ENCODE measurements at regions not wholly inside any gene's neighbourhood (a gene's known extent, or its start where the extent isn't known, plus 50 kb on each side); places are given as distances from the start of the nearest gene placed in this dataset.

DNA sequence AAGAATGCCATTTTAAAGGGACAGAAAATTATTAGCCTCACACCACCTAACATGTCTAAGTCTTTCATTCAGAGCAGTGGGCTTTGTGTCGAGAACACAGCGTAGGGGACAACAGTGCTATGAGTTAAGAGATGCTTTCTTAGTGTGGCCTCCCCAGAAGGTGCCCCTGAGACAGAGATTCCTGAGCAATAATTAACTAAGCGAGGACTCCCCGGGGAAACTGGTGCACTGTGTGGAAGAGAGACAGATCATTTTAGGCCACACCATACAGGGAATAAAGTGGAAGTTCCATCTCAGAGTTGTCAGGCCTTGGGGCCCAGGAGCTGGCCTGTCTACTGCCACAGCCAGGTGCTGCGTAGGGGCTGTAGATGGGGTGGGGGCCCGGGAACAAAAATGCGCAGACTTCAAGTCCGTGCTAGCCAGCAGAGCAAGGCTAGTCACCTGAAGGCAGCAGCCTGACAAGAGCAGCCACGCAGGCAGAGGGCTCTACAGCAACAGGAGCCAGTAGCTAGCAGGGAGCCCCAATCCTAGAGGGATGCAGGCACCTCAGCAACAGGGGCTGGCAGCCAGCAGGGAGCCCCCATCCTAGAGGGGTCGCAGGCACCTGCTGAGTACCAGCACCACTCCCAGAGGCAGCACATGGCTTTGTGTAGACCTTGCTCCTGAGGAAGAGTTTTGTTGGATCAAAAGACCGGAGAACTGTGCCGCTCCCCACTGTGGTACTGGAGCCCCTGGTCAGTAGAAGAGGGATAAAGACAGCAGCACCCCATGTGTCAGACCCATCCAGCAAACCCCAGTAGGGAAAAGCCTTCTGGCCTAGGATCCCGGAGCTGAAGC is 63.0 kb upstream of the NXT1 start:
- Histone ChIP-seq H3K4me3 (ENCODE audit: low read length) (no peak overlapping the region), H3K9me3 (ENCODE audit: control insufficient read depth in 2 of 3, low read length in 3 of 3) (no peaks in the 10 kb centered on the region), H3K27ac (ENCODE audit: low read depth, low read length) (no peak overlapping the region), H3K27me3 (ENCODE audit: control insufficient read depth in 2 of 2, insufficient read depth in 2 of 2, low read length in 2 of 2) (no peaks in the 10 kb centered on the region), H3K4me1 (ENCODE audit: control insufficient read depth in 2 of 2, insufficient read depth in 2 of 2, low read length in 2 of 2) (no peaks in the 10 kb centered on the region), H3K36me3 (ENCODE audit: control insufficient read depth in 2 of 3, insufficient read depth in 3 of 3, low read length in 3 of 3) (no peaks in the 10 kb centered on the region)
- ATAC-seq (no peak), DNase-seq (no peak)
- Mint-ChIP-seq H3K36me3 (no peaks in the 10 kb centered on the region), H3K27me3 (peaks cover 0 to 32% (median 23%) of the 10 kb centered on the region in 5 donors), H3K4me1 (peaks cover 0 to 2% (median 0%) of the 10 kb centered on the region in 7 donors), H3K4me3 (no peak overlapping the region), H3K27ac (no peak overlapping the region), H3K9me3 (no peaks in the 10 kb centered on the region)
- intact Hi-C loops (cut with micrococcal nuclease), result no loop called here
- ChIA-PET CTCF (no interaction called here), POLR2A (interaction anchor here (0.8 kb wide), 1 partner anchor 1418 kb away, joined by 3 read pairs; no protein-coding TSS in a partner anchor)

DNA sequence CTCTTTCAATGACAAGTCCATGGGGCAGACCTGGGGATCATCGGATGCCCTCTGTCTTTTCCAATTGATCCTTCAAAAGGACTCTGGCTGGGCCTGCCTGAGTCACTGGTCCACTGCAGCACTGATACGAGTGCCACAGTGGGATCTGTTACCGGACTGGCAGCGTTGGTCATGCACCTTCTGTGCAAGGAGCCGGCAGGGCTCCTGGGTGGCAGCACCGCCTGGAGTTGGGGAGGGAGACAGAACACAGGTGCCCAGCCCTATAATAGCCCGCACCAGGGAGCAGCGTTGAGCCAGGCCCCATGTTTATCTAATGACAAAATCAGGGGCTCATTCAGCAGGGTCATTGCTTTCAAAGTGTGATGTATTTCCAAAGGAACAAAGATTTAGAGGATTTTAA is 64.2 kb upstream of the NXT1 start:
- no peaks in the 10 kb centered on the region for H3K36me3 ChIP-seq (ENCODE audit: control insufficient read depth in 2 of 3, insufficient read depth in 3 of 3, low read length in 3 of 3)
- no peaks in the 10 kb centered on the region for H3K27me3 ChIP-seq (ENCODE audit: control insufficient read depth in 2 of 2, insufficient read depth in 2 of 2, low read length in 2 of 2)
- Mint-ChIP-seq H3K4me1 (peaks cover 0 to 2% (median 0%) of the 10 kb centered on the region in 7 donors), H3K27me3 (peaks cover 0 to 30% (median 26%) of the 10 kb centered on the region in 5 donors), H3K36me3 (no peaks in the 10 kb centered on the region), H3K4me3 (no peak overlapping the region), H3K9me3 (no peaks in the 10 kb centered on the region), H3K27ac (no peak overlapping the region)
- H3K27ac ChIP-seq (ENCODE audit: low read depth, low read length), result no peak overlapping the region
- ChIA-PET POLR2A (no interaction called here), CTCF (no interaction called here)
- H3K4me3 ChIP-seq (ENCODE audit: low read length), result no peak overlapping the region
- H3K9me3 ChIP-seq (ENCODE audit: control insufficient read depth in 2 of 3, low read length in 3 of 3), result no peaks in the 10 kb centered on the region
- ATAC-seq (no peak), DNase-seq (no peak)
- intact Hi-C loops (cut with micrococcal nuclease), result no loop called here
- no peaks in the 10 kb centered on the region for H3K4me1 ChIP-seq (ENCODE audit: control insufficient read depth in 2 of 2, insufficient read depth in 2 of 2, low read length in 2 of 2)

DNA sequence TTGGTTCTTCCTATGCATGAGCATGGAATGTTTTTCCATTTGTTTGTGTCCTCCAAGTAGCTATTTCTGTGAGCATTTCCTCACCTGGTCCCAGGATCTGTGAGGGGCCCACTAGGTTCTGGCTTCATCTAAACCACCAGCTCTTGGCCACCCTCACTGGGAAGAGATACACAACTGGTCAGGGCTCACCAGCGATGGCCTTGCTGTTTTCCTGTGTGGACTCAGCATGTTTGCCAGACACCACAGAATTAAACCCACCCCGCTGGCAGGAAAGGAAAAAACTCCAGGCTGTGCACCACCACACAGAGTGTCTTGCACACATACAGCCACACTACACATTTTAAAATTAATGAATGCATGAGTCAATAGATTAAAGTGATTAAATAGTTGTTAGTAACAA is 65.1 kb upstream of the NXT1 start:
- no peaks in the 10 kb centered on the region for H3K9me3 Mint-ChIP-seq
- CTCF ChIA-PET, result no interaction called here
- no peaks in the 10 kb centered on the region for H3K36me3 ChIP-seq (ENCODE audit: control insufficient read depth in 2 of 3, insufficient read depth in 3 of 3, low read length in 3 of 3)
- intact Hi-C loops (cut with micrococcal nuclease), result no loop called here
- no peaks in the 10 kb centered on the region for H3K36me3 Mint-ChIP-seq
- no peaks in the 10 kb centered on the region for H3K4me1 ChIP-seq (ENCODE audit: control insufficient read depth in 2 of 2, insufficient read depth in 2 of 2, low read length in 2 of 2)
- no peaks in the 10 kb centered on the region for H3K9me3 ChIP-seq (ENCODE audit: control insufficient read depth in 2 of 3, low read length in 3 of 3)
- no peak overlapping the region for H3K4me3 ChIP-seq (ENCODE audit: low read length)
- peaks cover 0 to 26% (median 19%) of the 10 kb centered on the region in 5 donors for H3K27me3 Mint-ChIP-seq
- DNase-seq (no peak), ATAC-seq (no peak)
- POLR2A ChIA-PET, result no interaction called here
- H3K4me3 Mint-ChIP-seq, result no peak overlapping the region
- no peak overlapping the region for H3K27ac Mint-ChIP-seq
- no peaks in the 10 kb centered on the region for H3K27me3 ChIP-seq (ENCODE audit: control insufficient read depth in 2 of 2, insufficient read depth in 2 of 2, low read length in 2 of 2)
- H3K4me1 Mint-ChIP-seq, result peaks cover 0 to 2% (median 0%) of the 10 kb centered on the region in 7 donors
- no peak overlapping the region for H3K27ac ChIP-seq (ENCODE audit: low read depth, low read length)

DNA sequence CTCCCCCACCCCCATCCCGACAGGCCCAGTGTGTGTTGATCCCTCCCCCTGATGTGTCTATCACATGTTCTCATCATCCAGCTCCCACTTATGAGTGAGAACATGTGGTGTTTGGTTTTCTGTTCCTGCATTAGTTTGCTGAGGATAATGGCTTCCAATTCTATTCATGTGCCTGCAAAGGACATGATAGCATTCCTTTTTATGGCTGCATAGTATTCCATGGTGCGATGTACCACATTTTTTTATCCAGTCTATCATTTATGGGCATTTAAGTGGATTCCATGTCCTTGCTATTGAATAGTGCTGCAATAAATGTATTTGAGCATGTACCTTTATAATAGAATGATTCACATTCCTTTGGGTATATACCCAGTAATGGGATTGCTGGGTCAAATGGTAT is 66.6 kb upstream of the NXT1 start:
- no peak for ATAC-seq
- Mint-ChIP-seq H3K4me1 (peaks cover 0 to 2% (median 0%) of the 10 kb centered on the region in 7 donors), H3K36me3 (no peaks in the 10 kb centered on the region), H3K27me3 (peaks cover 5 to 24% (median 17%) of the 10 kb centered on the region in 5 donors), H3K9me3 (no peaks in the 10 kb centered on the region), H3K27ac (no peak overlapping the region), H3K4me3 (no peak overlapping the region)
- Histone ChIP-seq H3K9me3 (ENCODE audit: control insufficient read depth in 2 of 3, low read length in 3 of 3) (no peaks in the 10 kb centered on the region), H3K4me3 (ENCODE audit: low read length) (no peak overlapping the region), H3K36me3 (ENCODE audit: control insufficient read depth in 2 of 3, insufficient read depth in 3 of 3, low read length in 3 of 3) (no peaks in the 10 kb centered on the region), H3K27me3 (ENCODE audit: control insufficient read depth in 2 of 2, insufficient read depth in 2 of 2, low read length in 2 of 2) (no peaks in the 10 kb centered on the region), H3K27ac (ENCODE audit: low read depth, low read length) (no peak overlapping the region), H3K4me1 (ENCODE audit: control insufficient read depth in 2 of 2, insufficient read depth in 2 of 2, low read length in 2 of 2) (no peaks in the 10 kb centered on the region)
- intact Hi-C loops (cut with micrococcal nuclease), result no loop called here
- ChIA-PET CTCF (no interaction called here), POLR2A (no interaction called here)
- no peak for DNase-seq

DNA sequence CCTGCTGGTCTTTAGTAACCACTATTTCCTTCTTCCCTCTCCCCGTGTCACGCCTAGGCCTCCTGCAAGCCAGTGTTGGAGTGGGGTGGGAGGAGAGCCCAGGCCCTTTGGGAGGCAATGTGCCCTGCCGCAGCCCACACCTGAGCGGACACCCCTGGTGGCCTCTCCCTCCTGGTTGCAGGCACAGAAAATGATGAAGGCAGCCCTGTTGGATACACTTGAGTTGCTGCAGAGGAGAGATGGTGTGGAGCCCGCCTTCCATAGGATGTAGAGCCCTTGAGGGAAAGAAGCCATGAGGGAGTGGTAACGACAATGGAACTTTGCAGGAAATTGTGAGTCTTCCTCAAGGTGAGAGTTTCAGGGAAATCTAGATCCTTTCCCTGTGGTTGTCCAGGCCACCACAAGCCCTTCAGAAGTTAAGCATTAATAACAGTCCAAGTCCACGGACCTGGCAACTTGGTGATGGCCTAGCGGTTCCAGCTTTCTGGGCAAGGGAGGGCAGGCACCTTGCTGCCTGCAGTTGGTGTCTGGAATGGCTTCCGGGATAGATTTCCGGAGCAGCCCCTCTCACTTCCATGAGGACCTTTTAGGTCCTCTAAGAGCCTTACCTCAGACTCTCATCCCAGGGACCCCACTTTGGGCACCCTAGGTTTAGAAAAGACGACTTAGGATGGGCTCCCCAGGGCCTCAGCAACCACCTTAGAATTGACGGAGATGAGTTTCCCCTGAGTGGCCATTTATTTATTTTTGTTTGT is 67.3 kb upstream of the NXT1 start:
- Mint-ChIP-seq H3K4me1 (peaks cover 0 to 2% (median 0%) of the 10 kb centered on the region in 7 donors), H3K4me3 (no peak overlapping the region), H3K36me3 (no peaks in the 10 kb centered on the region), H3K27me3 (peaks cover 5 to 24% (median 16%) of the 10 kb centered on the region in 5 donors), H3K27ac (no peak overlapping the region), H3K9me3 (no peaks in the 10 kb centered on the region)
- DNase-seq, result no peak
- no peaks in the 10 kb centered on the region for H3K4me1 ChIP-seq (ENCODE audit: control insufficient read depth in 2 of 2, insufficient read depth in 2 of 2, low read length in 2 of 2)
- no peak overlapping the region for H3K4me3 ChIP-seq (ENCODE audit: low read length)
- ChIA-PET POLR2A (no interaction called here), CTCF (no interaction called here)
- H3K27me3 ChIP-seq (ENCODE audit: control insufficient read depth in 2 of 2, insufficient read depth in 2 of 2, low read length in 2 of 2), result no peaks in the 10 kb centered on the region
- no peaks in the 10 kb centered on the region for H3K36me3 ChIP-seq (ENCODE audit: control insufficient read depth in 2 of 3, insufficient read depth in 3 of 3, low read length in 3 of 3)
- ATAC-seq, result no peak
- no peak overlapping the region for H3K27ac ChIP-seq (ENCODE audit: low read depth, low read length)
- H3K9me3 ChIP-seq (ENCODE audit: control insufficient read depth in 2 of 3, low read length in 3 of 3), result no peaks in the 10 kb centered on the region
- intact Hi-C loops (cut with micrococcal nuclease), result no loop called here

DNA sequence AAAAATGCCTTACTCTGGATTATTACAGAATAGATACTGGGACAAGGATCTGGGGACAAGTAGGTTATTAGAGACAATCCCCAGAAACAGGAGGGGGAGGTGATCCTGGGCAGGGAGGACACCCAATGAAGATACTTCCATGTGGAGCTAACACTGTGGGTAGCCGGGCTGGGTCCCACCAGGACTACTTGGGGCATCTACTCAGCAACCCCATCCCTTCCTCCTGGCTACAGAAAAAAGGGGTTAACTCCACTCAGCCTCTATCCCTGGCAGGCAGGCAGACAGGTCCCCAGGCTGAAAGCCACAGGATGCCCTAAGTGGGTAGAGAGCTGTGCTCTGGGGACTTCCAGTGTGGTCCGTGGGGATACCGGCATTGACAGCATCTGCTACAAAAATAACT is 68.0 kb upstream of the NXT1 start:
- no peak overlapping the region for H3K4me3 ChIP-seq (ENCODE audit: low read length)
- no peak overlapping the region for H3K27ac Mint-ChIP-seq
- no peaks in the 10 kb centered on the region for H3K27me3 ChIP-seq (ENCODE audit: control insufficient read depth in 2 of 2, insufficient read depth in 2 of 2, low read length in 2 of 2)
- peaks cover 5 to 24% (median 16%) of the 10 kb centered on the region in 5 donors for H3K27me3 Mint-ChIP-seq
- no peaks in the 10 kb centered on the region for H3K9me3 Mint-ChIP-seq
- no peaks in the 10 kb centered on the region for H3K4me1 ChIP-seq (ENCODE audit: control insufficient read depth in 2 of 2, insufficient read depth in 2 of 2, low read length in 2 of 2)
- CTCF ChIA-PET, result no interaction called here
- no peak overlapping the region for H3K27ac ChIP-seq (ENCODE audit: low read depth, low read length)
- DNase-seq (no peak), ATAC-seq (no peak)
- intact Hi-C loops (cut with micrococcal nuclease), result no loop called here
- peaks cover 0 to 2% (median 0%) of the 10 kb centered on the region in 7 donors for H3K4me1 Mint-ChIP-seq
- H3K9me3 ChIP-seq (ENCODE audit: control insufficient read depth in 2 of 3, low read length in 3 of 3), result no peaks in the 10 kb centered on the region
- H3K36me3 ChIP-seq (ENCODE audit: control insufficient read depth in 2 of 3, insufficient read depth in 3 of 3, low read length in 3 of 3), result no peaks in the 10 kb centered on the region
- no peak overlapping the region for H3K4me3 Mint-ChIP-seq
- POLR2A ChIA-PET, result no interaction called here
- H3K36me3 Mint-ChIP-seq, result no peaks in the 10 kb centered on the region
